NB4 (cell line): ENCODE measurements at regions not wholly inside any gene's neighbourhood (a gene's known extent, or its start where the extent isn't known, plus 50 kb on each side); places are given as distances from the start of the nearest gene placed in this dataset.

Source experiments
- DNase-seq: peaks from one replicate; pipeline ENCODE4 v3.0.0; 2010; ENCODE audit warnings: low read depth
- H3K4me3 ChIP-seq: one replicate; pipeline ENCODE4 v1.5.1; 2011; ENCODE audit warnings: mild to moderate bottlenecking, low read depth, low read length, moderate library complexity
- CTCF ChIP-seq: IDR thresholded peaks from one replicate; pipeline ENCODE4 v1.5.1; 2012; ENCODE audit warnings: low read depth, low read length
- MAX ChIP-seq: IDR thresholded peaks from 2 replicates; pipeline ENCODE4 v1.6.1; 2011; ENCODE audit warnings: low read depth, low read length
- MYC ChIP-seq: IDR thresholded peaks from 2 replicates; pipeline ENCODE4 v1.6.1; 2011; ENCODE audit warnings: low read depth, low read length
- POLR2A ChIP-seq: IDR thresholded peaks from 2 replicates; pipeline ENCODE4 v1.6.1; 2011; ENCODE audit warnings: mild to moderate bottlenecking; ENCODE audit not compliant: insufficient read length; ENCODE audit errors: extremely low read depth

GRCh38 chr21:16538405-16538804 is 808.6 kb downstream of the USP25 start:
- DNase-seq, result no peak
- no peak overlapping the region for H3K4me3 ChIP-seq
- TF ChIP-seq CTCF, result no peak
- TF ChIP-seq MAX, result no peak
- no peak for TF ChIP-seq POLR2A

GRCh38 chr21:16538936-16539440 is 809.2 kb downstream of the USP25 start:
- H3K4me3 ChIP-seq, result no peak overlapping the region
- no peak for TF ChIP-seq POLR2A
- no peak for TF ChIP-seq MYC
- no peak for TF ChIP-seq CTCF
- no peak for TF ChIP-seq MAX
- DNase-seq, result no peak

- no peak for DNase-seq
- no peak for TF ChIP-seq POLR2A
- no peak for TF ChIP-seq CTCF
- no peak for TF ChIP-seq MAX
- no peak for TF ChIP-seq MYC
- no peak overlapping the region for H3K4me3 ChIP-seq
Observed at GRCh38 chr21:16540966-16541727, 811.4 kb downstream of the USP25 start.

- no peak overlapping the region for H3K4me3 ChIP-seq
- DNase-seq, result no peak
- TF ChIP-seq POLR2A, result no peak
- TF ChIP-seq CTCF, result no peak
- no peak for TF ChIP-seq MYC
- TF ChIP-seq MAX, result no peak
Observed at GRCh38 chr21:16550118-16550517, 820.3 kb downstream of the USP25 start.

- no peak for TF ChIP-seq MAX
- TF ChIP-seq POLR2A, result no peak
- TF ChIP-seq CTCF, result no peak
- TF ChIP-seq MYC, result no peak
- DNase-seq, result no peak
- no peak overlapping the region for H3K4me3 ChIP-seq
Observed at GRCh38 chr21:16550917-16551741, 821.3 kb downstream of the USP25 start.
